Kidney (tissue), 13 donors: ENCODE measurements at regions not wholly inside any gene's neighbourhood (a gene's known extent, or its start where the extent isn't known, plus 50 kb on each side); places are given as distances from the start of the nearest gene placed in this dataset.

Source experiments
- DNase-seq, 5 donors: peaks; one replicate each; pipeline ENCODE4 v3.0.0-alpha.2; 2013 to 2020
- FAIRE-seq: peaks from 2 replicates; lab custom pipeline; 2012; peaks lifted over from hg19 to GRCh38; lab: Jason Lieb, UNC
- H3K27ac ChIP-seq, 2 donors: one replicate each; pipeline ENCODE4 v1.7.0; 2013; ENCODE audit warnings: low read depth in 2 of 2, low read length in 2 of 2, inconsistent platforms in 1 of 2
- H3K27me3 ChIP-seq: one replicate; pipeline ENCODE4 v1.7.1; 2013; ENCODE audit warnings: low read length, inconsistent platforms; ENCODE audit not compliant: control insufficient read depth, insufficient read depth
- H3K36me3 ChIP-seq, 3 donors: one replicate each; pipeline versions ENCODE4 v1.7.0 to v1.7.1; 2013; ENCODE audit warnings: low read length in 3 of 3, control low read depth in 1 of 3, inconsistent platforms in 1 of 3; ENCODE audit not compliant: insufficient read depth in 3 of 3, control insufficient read depth in 2 of 3
- H3K4me1 ChIP-seq, 3 donors: one replicate each; pipeline versions ENCODE4 v1.7.0 to v1.7.1; 2013; ENCODE audit warnings: low read length in 3 of 3, inconsistent platforms in 1 of 3, low read depth in 1 of 3; ENCODE audit not compliant: control insufficient read depth in 2 of 3, insufficient read depth in 2 of 3
- H3K4me3 ChIP-seq, 3 donors: one replicate each; pipeline versions ENCODE4 v1.7.0 to v1.8.1; 2013; ENCODE audit warnings: low read length in 3 of 3, control low read depth in 1 of 3, inconsistent platforms in 1 of 3
- H3K9ac ChIP-seq, 3 donors: one replicate each; pipeline versions ENCODE4 v1.7.0 to v1.7.1; 2013; ENCODE audit warnings: low read length in 3 of 3, control low read depth in 1 of 3, inconsistent platforms in 1 of 3
- H3K9me3 ChIP-seq, 3 donors: one replicate each; pipeline versions ENCODE4 v1.7.0 to v1.7.1; 2013; ENCODE audit warnings: low read length in 3 of 3, control low read depth in 1 of 3, inconsistent platforms in 1 of 3; ENCODE audit not compliant: control insufficient read depth in 2 of 3, insufficient read depth in 1 of 3
- CTCF ChIP-seq: IDR thresholded peaks from 3 replicates; pipeline ENCODE4 v1.5.1; 2012; ENCODE audit warnings: mild to moderate bottlenecking, moderate library complexity, borderline replicate concordance; ENCODE audit not compliant: insufficient read depth; ENCODE audit errors: extremely low read depth
- intact Hi-C: fragments of 100-400 bp; cut with DNase I; formaldehyde crosslinking; loops from one replicate; pipeline ENCODE4 v1.11.1; 2022
- donor health status: control.
- donor health status: control.
- donor health status: control.
- donor health status: control.
- donor health status: control.
- donor health status: DM: yes; HTN: yes; CAD: no.
- donor health status: Normal renal cell carcinoma (clear cell type).

GRCh38 chr7:24480501-24480900 lies 92.8 kb upstream of the PALS2 start:
- intact Hi-C loops, result no loop called here
- no peak for FAIRE-seq
- no peak overlapping the region for H3K27ac ChIP-seq

GRCh38 chr7:24483804-24484203 lies 89.4 kb upstream of the PALS2 start:
- intact Hi-C loops, result no loop called here
- no peak overlapping the region for H3K9ac ChIP-seq
- H3K27me3 ChIP-seq, result no peaks in the 10 kb centered on the region
- no peak overlapping the region for H3K4me3 ChIP-seq
- H3K4me1 ChIP-seq, result no peaks in the 10 kb centered on the region
- no peak for DNase-seq
- H3K27ac ChIP-seq, result no peak overlapping the region
- no peaks in the 10 kb centered on the region for H3K9me3 ChIP-seq
- H3K36me3 ChIP-seq, result no peaks in the 10 kb centered on the region
- TF ChIP-seq CTCF, result no peak
- FAIRE-seq, result no peak

More at GRCh38 chr7:24480501-24480900, 92.8 kb upstream of the PALS2 start:
- DNase-seq, result no peak
- no peaks in the 10 kb centered on the region for H3K36me3 ChIP-seq
- peaks cover 5 to 15% (median 11%) of the 10 kb centered on the region in 3 donors for H3K4me1 ChIP-seq
- no peaks in the 10 kb centered on the region for H3K9me3 ChIP-seq
- TF ChIP-seq CTCF, result no peak
- peak overlapping the region in 2 of 3 donors; percentile 15 to 64 for H3K4me3 ChIP-seq
- no peak overlapping the region for H3K9ac ChIP-seq
- H3K27me3 ChIP-seq, result no peaks in the 10 kb centered on the region

GRCh38 chr7:24492576-24492975 lies 80.7 kb upstream of the PALS2 start:
- FAIRE-seq, result no peak
- no peak overlapping the region for H3K27ac ChIP-seq
- H3K4me1 ChIP-seq, result no peaks in the 10 kb centered on the region
- no peak for TF ChIP-seq CTCF
- H3K4me3 ChIP-seq, result no peak overlapping the region
- intact Hi-C loops, result no loop called here
- H3K27me3 ChIP-seq, result no peaks in the 10 kb centered on the region
- H3K9me3 ChIP-seq, result no peaks in the 10 kb centered on the region
- no peak overlapping the region for H3K9ac ChIP-seq
- no peak for DNase-seq
- no peaks in the 10 kb centered on the region for H3K36me3 ChIP-seq

GRCh38 chr7:24494832-24495231 lies 78.4 kb upstream of the PALS2 start:
- no peak for TF ChIP-seq CTCF
- intact Hi-C loops, result no loop called here
- Histone ChIP-seq H3K27ac (no peak overlapping the region), H3K4me3 (no peak overlapping the region), H3K9me3 (no peaks in the 10 kb centered on the region), H3K36me3 (no peaks in the 10 kb centered on the region), H3K9ac (no peak overlapping the region), H3K4me1 (no peaks in the 10 kb centered on the region), H3K27me3 (no peaks in the 10 kb centered on the region)
- FAIRE-seq, result no peak
- DNase-seq, result no peak
